HCT116 (cell line): ENCODE measurements at regions not wholly inside any gene's neighbourhood (a gene's known extent, or its start where the extent isn't known, plus 50 kb on each side); places are given as distances from the start of the nearest gene placed in this dataset.

Experiments
- ATAC-seq: fragments of 200-7000 bp; cut with Tn5 transposase; 2 replicates; pipeline ENCODE4 v1.9.1; 2020; ENCODE audit warnings: mild to moderate bottlenecking, moderate library complexity
- BruUV-seq: library from RNA; stranded (reverse); fragments of 400-500 nt; replicated peaks from 2 replicates; lab custom pipeline; 2021; lab: Mats Ljungman, UMichigan
- CTCF ChIA-PET: fragments of 300-600 bp; sonication (Branson Sonifier 250); formaldehyde crosslinking; loops from one replicate; lab custom pipeline; 2021; ENCODE audit warnings: antibody characterized with exemption; lab: Charles Lee
- POLR2A ChIA-PET: fragments of 300-600, 350-600 bp; sonication (Branson Sonifier 250); formaldehyde crosslinking; loops from one replicate; lab custom pipeline; 2021; ENCODE audit warnings: antibody characterized with exemption; lab: Charles Lee
- RAD21 ChIA-PET, 2 experiments: fragments of 300-600 bp; sonication (Branson Sonifier 250); formaldehyde crosslinking; loops; one replicate each; lab custom pipeline; 2023; ENCODE audit warnings: low total read pairs in 2 of 2; ENCODE audit not compliant: uncharacterized antibody in 2 of 2, unreplicated experiment in 2 of 2, low non-redundant PET in 1 of 2; lab: Charles Lee
- DNase-seq: peaks from one replicate; pipeline ENCODE4 v3.0.0-alpha.2; 2010; ENCODE audit warnings: low read depth, low spot score
- H2AFZ ChIP-seq: fragments of 200-600 bp; shearing (Covaris generic), sonication (generic); 2 replicates; pipeline ENCODE4 v1.6.1; 2017; ENCODE audit warnings: low read depth, mixed run types, mixed read lengths, antibody characterized with exemption, low read length; ENCODE audit not compliant: poor library complexity, severe bottlenecking
- H3K27ac ChIP-seq: 2 replicates; pipeline ENCODE4 v1.5.1; 2012; ENCODE audit warnings: low read depth, low read length
- H3K27me3 ChIP-seq: fragments of 200-600 bp; sonication (generic); 2 replicates; pipeline ENCODE4 v1.6.1; 2016; ENCODE audit warnings: mixed run types, low read length, mixed read lengths; ENCODE audit not compliant: insufficient read depth
- H3K36me3 ChIP-seq, 2 experiments: fragments of 200-500 bp in 1 of 2; fragments of 200-600 bp in 1 of 2; sonication (Bioruptor generic) in 1 of 2; sonication (generic) in 1 of 2; 2 replicates each; pipeline versions ENCODE4 v1.5.1 to v1.6.1; 2014 to 2016; ENCODE audit warnings: low read length in 2 of 2, inconsistent platforms in 1 of 2, mixed read lengths in 1 of 2, mixed run types in 1 of 2; ENCODE audit not compliant: insufficient read depth in 2 of 2, control insufficient read depth in 1 of 2
- H3K4me1 ChIP-seq, 2 experiments: fragments of 200-600 bp in 1 of 2; sonication (generic) in 1 of 2; 2 replicates each; pipeline versions ENCODE4 v1.5.1 to v1.6.1; 2012 to 2017; ENCODE audit warnings: low read length in 2 of 2, inconsistent platforms in 1 of 2, mild to moderate bottlenecking in 1 of 2, mixed read lengths in 1 of 2, mixed run types in 1 of 2, moderate library complexity in 1 of 2; ENCODE audit not compliant: insufficient read depth in 2 of 2, control insufficient read depth in 1 of 2
- H3K4me2 ChIP-seq: fragments of 200-600 bp; sonication (generic); 2 replicates; pipeline ENCODE4 v1.6.1; 2017; ENCODE audit warnings: mixed run types, low read length, mixed read lengths
- H3K4me3 ChIP-seq, 2 experiments: fragments of 200-600 bp in 1 of 2; sonication (generic) in 1 of 2; replicated peaks in 1 of 2; 2 replicates each; pipeline ENCODE4 v1.5.1; 2011 to 2016; ENCODE audit warnings: low read length in 2 of 2, control low read depth in 1 of 2, low read depth in 1 of 2, mild to moderate bottlenecking in 1 of 2, mixed read lengths in 1 of 2, mixed run types in 1 of 2
- H3K79me2 ChIP-seq: fragments of 200-600 bp; sonication (generic); 2 replicates; pipeline ENCODE4 v1.6.1; 2017; ENCODE audit warnings: mild to moderate bottlenecking, mixed run types, low read length, moderate library complexity, mixed read lengths; ENCODE audit not compliant: insufficient read depth
- H3K9ac ChIP-seq: fragments of 200-600 bp; sonication (generic); 2 replicates; pipeline ENCODE4 v1.6.1; 2016; ENCODE audit warnings: low read length, mixed read lengths
- H3K9me2 ChIP-seq: fragments of 200-600 bp; sonication (generic), shearing (Covaris generic); 2 replicates; pipeline ENCODE4 v1.6.1; 2017; ENCODE audit warnings: mixed run types, mild to moderate bottlenecking, moderate library complexity; ENCODE audit not compliant: insufficient read depth
- H3K9me3 ChIP-seq, 2 experiments: fragments of 200-500 bp in 1 of 2; fragments of 200-600 bp in 1 of 2; sonication (Bioruptor generic) in 1 of 2; sonication (generic) in 1 of 2; 2 replicates each; pipeline ENCODE4 v1.6.1; 2014 to 2017; ENCODE audit warnings: low read length in 2 of 2, mixed read lengths in 2 of 2, inconsistent platforms in 1 of 2, low read depth in 1 of 2, mild to moderate bottlenecking in 1 of 2, mixed run types in 1 of 2, moderate library complexity in 1 of 2; ENCODE audit not compliant: control insufficient read depth in 1 of 2, insufficient read depth in 1 of 2
- H4K20me1 ChIP-seq: fragments of 200-600 bp; sonication (generic), shearing (Covaris generic); 2 replicates; pipeline ENCODE4 v1.6.1; 2017; ENCODE audit warnings: mixed run types, mild to moderate bottlenecking, moderate library complexity; ENCODE audit not compliant: insufficient read depth
- CEBPB ChIP-seq: IDR thresholded peaks from 2 replicates; pipeline ENCODE4 v1.6.1; 2012; ENCODE audit warnings: low read depth
- CTCF ChIP-seq, 3 experiments: fragments of 200-600 bp in 1 of 3; sonication (generic) in 1 of 3; IDR thresholded peaks in 2 of 3; conservative IDR thresholded peaks in 1 of 3; 2 replicates each; pipeline ENCODE4 v1.5.1; 2012 to 2017; ENCODE audit warnings: low read depth in 2 of 3, low read length in 2 of 3, antibody characterized with exemption in 1 of 3, borderline replicate concordance in 1 of 3, control low read depth in 1 of 3, mild to moderate bottlenecking in 1 of 3, mixed read lengths in 1 of 3, mixed run types in 1 of 3, moderate library complexity in 1 of 3; ENCODE audit not compliant: insufficient read depth in 1 of 3
- EZH2 ChIP-seq: fragments of 200-600 bp; sonication (generic); IDR thresholded peaks from 2 replicates; pipeline ENCODE4 v1.6.1; 2017; ENCODE audit warnings: antibody characterized with exemption, mixed run types
- EZH2phosphoT487 ChIP-seq: fragments of 200-600 bp; IDR thresholded peaks from 2 replicates; pipeline ENCODE4 v1.6.1; 2018; ENCODE audit warnings: antibody characterized with exemption, borderline replicate concordance
- JUND ChIP-seq: IDR thresholded peaks from 2 replicates; pipeline ENCODE4 v1.6.1; 2012
- MAX ChIP-seq: IDR thresholded peaks from 2 replicates; pipeline ENCODE4 v1.6.1; 2012
- POLR2A ChIP-seq: IDR thresholded peaks from 2 replicates; pipeline ENCODE4 v1.7.0; 2011; ENCODE audit warnings: borderline replicate concordance; ENCODE audit not compliant: insufficient read depth, insufficient read length; ENCODE audit errors: extremely low read depth
- POLR2AphosphoS5 ChIP-seq: IDR thresholded peaks from 2 replicates; pipeline ENCODE4 v1.6.1; 2011; ENCODE audit warnings: mild to moderate bottlenecking, low read depth, low read length, moderate library complexity
- RAD21 ChIP-seq: IDR thresholded peaks from 2 replicates; pipeline ENCODE4 v1.6.1; 2012; ENCODE audit warnings: low read depth, mild to moderate bottlenecking
- REST ChIP-seq: IDR thresholded peaks from 2 replicates; pipeline ENCODE4 v1.6.1; 2012; ENCODE audit warnings: low read depth
- SP1 ChIP-seq: IDR thresholded peaks from 2 replicates; pipeline ENCODE4 v1.6.1; 2012; ENCODE audit warnings: low read depth
- SRF ChIP-seq: IDR thresholded peaks from 2 replicates; pipeline ENCODE4 v1.6.1; 2012; ENCODE audit warnings: low read depth
- YY1 ChIP-seq: IDR thresholded peaks from 2 replicates; pipeline ENCODE4 v1.6.1; 2011; ENCODE audit warnings: low read length, low read depth, moderate library complexity, mild to moderate bottlenecking; ENCODE audit not compliant: insufficient replicate concordance; ENCODE audit errors: extremely low read depth
- ZFX ChIP-seq: fragments of 450-650 bp; IDR thresholded peaks from 2 replicates; pipeline ENCODE4 v1.6.1; 2017
- ZNF274 ChIP-seq: fragments of 200-500 bp; sonication (Bioruptor generic); IDR thresholded peaks from 2 replicates; pipeline ENCODE4 v1.6.1; 2014; ENCODE audit warnings: mild to moderate bottlenecking, low read depth, low read length, inconsistent platforms
- intact Hi-C: fragments of 100-400 bp; cut with micrococcal nuclease; formaldehyde crosslinking; loops from 2 replicates; pipeline ENCODE4 v1.10.0; 2022
- TF ChIP-seq, protein P1 (sequence below): IDR thresholded peaks from 2 replicates; pipeline ENCODE4 v1.6.1; 2012

DNA sequence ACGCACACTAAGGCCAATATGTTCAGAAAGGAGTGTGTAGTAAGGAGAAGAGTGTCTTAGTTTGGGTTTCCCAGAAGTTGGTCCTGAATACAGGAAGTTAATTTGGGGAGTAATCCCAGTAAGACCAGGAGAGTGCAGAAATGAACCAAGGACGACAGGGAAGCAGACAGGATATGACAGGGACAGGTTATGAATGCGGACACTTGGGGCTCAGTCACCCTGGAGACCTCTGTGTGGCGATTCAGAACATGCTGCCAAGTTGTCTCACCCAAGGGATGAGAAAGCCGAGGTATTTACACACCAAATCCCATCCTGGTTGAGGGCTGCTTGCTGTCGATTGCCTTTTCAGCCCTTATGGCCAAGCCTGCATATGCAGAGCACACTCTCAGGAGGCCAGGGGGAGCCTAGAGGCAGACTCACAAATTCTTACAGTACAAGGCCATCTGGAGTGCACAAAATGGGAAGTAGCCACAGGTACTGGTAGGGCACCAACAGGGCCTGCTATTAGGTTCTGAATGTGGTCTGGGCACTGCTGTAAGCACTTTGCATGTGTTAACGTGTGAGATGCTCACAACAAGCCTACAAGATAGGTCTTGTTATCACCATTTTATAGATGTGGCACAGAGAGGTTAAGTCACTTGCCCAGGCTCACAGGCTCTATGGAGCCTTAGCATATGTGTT is 233.1 kb upstream of the ANKRD55 start:
- CTCF ChIA-PET, result no interaction called here
- TF ChIP-seq ZFX, result no peak

GRCh38 chr5:56465769-56466135 is 232.6 kb upstream of the ANKRD55 start:
- Histone ChIP-seq H3K36me3 (no peaks in the 10 kb centered on the region), H3K9ac (no peak overlapping the region), H3K79me2 (no peaks in the 10 kb centered on the region), H3K4me3 (no peak overlapping the region), H3K27me3 (no peaks in the 10 kb centered on the region), H3K27ac (no peak overlapping the region), H3K4me1 (peaks cover 0 to 3% of the 10 kb centered on the region in 2 experiments; a peak in 1 of 4 replicates), H3K9me3 (no peaks in the 10 kb centered on the region), H4K20me1 (no peaks in the 10 kb centered on the region), H3K9me2 (no peaks in the 10 kb centered on the region), H2AFZ (no peak overlapping the region), H3K4me2 (no peak overlapping the region)
- no peak for ATAC-seq
- DNase-seq, result no peak
- intact Hi-C loops, result no loop called here
- ChIA-PET CTCF (no interaction called here), RAD21 (no interaction called here), POLR2A (no interaction called here)
- no TSS peak for BruUV-seq
- TF ChIP-seq, protein P1, sequence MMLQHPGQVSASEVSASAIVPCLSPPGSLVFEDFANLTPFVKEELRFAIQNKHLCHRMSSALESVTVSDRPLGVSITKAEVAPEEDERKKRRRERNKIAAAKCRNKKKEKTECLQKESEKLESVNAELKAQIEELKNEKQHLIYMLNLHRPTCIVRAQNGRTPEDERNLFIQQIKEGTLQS, result no peak
- TF ChIP-seq EZH2 (no peak), POLR2A (no peak), REST (no peak), SP1 (no peak), EZH2phosphoT487 (no peak), CTCF (IDR thresholded peaks at IDR 0.05 in 2 of 3, conservative IDR thresholded peaks at IDR 0.05 in 1 of 3; ENCODE audit: borderline replicate concordance in 1 of 3, insufficient read depth in 1 of 3, low read depth in 2 of 3, low read length in 2 of 3) (no peak), ZFX (no peak), POLR2AphosphoS5 (no peak), RAD21 (no peak), MAX (no peak), ZNF274 (no peak), YY1 (no peak), SRF (no peak), JUND (no peak), CEBPB (no peak)

More for the DNA sequence above, 233.1 kb upstream of the ANKRD55 start:
- H3K4me3 ChIP-seq, result no peak overlapping the region
- DNase-seq (no peak), ATAC-seq (no peak)
- H3K36me3 ChIP-seq, result no peaks in the 10 kb centered on the region
- H3K9me2 ChIP-seq, result no peaks in the 10 kb centered on the region
- no peaks in the 10 kb centered on the region for H3K9me3 ChIP-seq
- H3K27me3 ChIP-seq, result no peaks in the 10 kb centered on the region
- RAD21 ChIA-PET, result no interaction called here
- intact Hi-C loops, result no loop called here
- no peaks in the 10 kb centered on the region for H3K79me2 ChIP-seq
- H2AFZ ChIP-seq, result no peak overlapping the region
- POLR2A ChIA-PET, result no interaction called here
- H3K4me2 ChIP-seq, result no peak overlapping the region
- peaks cover 0 to 3% of the 10 kb centered on the region in 2 experiments; a peak in 1 of 4 replicates for H3K4me1 ChIP-seq
- H3K27ac ChIP-seq, result no peak overlapping the region
- H3K9ac ChIP-seq, result no peak overlapping the region
- no peaks in the 10 kb centered on the region for H4K20me1 ChIP-seq
- no TSS peak for BruUV-seq
